HG02678 (cell line): ENCODE measurements at regions not wholly inside any gene's neighbourhood (a gene's known extent, or its start where the extent isn't known, plus 50 kb on each side); places are given as distances from the start of the nearest gene placed in this dataset.

Experiments used
- ATAC-seq: cut with Tn5 transposase; IDR thresholded peaks from one replicate; pipeline ENCODE4 v1.9.1; 2021; ENCODE audit warnings: mild to moderate bottlenecking, moderate library complexity; ENCODE audit not compliant: unreplicated experiment

- no peak for ATAC-seq
Measured at GRCh38 chr3:124274051-124274450, 282.1 kb upstream of the ROPN1 start.

- no peak for ATAC-seq
Measured at GRCh38 chr3:124275412-124275811, 283.5 kb upstream of the ROPN1 start.

GRCh38 chr3:124276133-124276532 lies 284.2 kb upstream of the ROPN1 start:
- ATAC-seq, result no peak

- ATAC-seq, result no peak
Measured at GRCh38 chr3:124276539-124277143, 284.7 kb upstream of the ROPN1 start.

GRCh38 chr3:124277144-124277890 lies 285.4 kb upstream of the ROPN1 start:
- no peak for ATAC-seq

GRCh38 chr3:124281453-124282316 lies 289.8 kb upstream of the ROPN1 start:
- ATAC-seq, result no peak

GRCh38 chr3:124282751-124283651 lies 291.1 kb upstream of the ROPN1 start:
- ATAC-seq, result no peak

- no peak for ATAC-seq
Measured at GRCh38 chr3:124283652-124284023, 291.7 kb upstream of the ROPN1 start.

GRCh38 chr3:124288996-124289395 lies 297.1 kb upstream of the ROPN1 start:
- ATAC-seq, result no peak

GRCh38 chr3:124291008-124291407 lies 299.1 kb upstream of the ROPN1 start:
- ATAC-seq, result no peak

- ATAC-seq, result no peak
Measured at GRCh38 chr3:124292329-124292728, 300.4 kb upstream of the ROPN1 start.

- ATAC-seq, result no peak
Measured at GRCh38 chr3:124293584-124293983, 301.7 kb upstream of the ROPN1 start.

- ATAC-seq, result no peak
Measured at GRCh38 chr3:124295362-124295761, 303.4 kb upstream of the ROPN1 start.

- no peak for ATAC-seq
Measured at GRCh38 chr3:124296406-124296805, 304.5 kb upstream of the ROPN1 start.

- ATAC-seq, result no peak
Measured at GRCh38 chr3:124297062-124297980, 305.4 kb upstream of the ROPN1 start.

GRCh38 chr3:124298301-124298700 lies 306.4 kb upstream of the ROPN1 start:
- no peak for ATAC-seq

GRCh38 chr3:124298951-124299350 lies 307.0 kb upstream of the ROPN1 start:
- ATAC-seq, result no peak

- ATAC-seq, result no peak
Measured at GRCh38 chr3:124299831-124300230, 307.9 kb upstream of the ROPN1 start.

- no peak for ATAC-seq
Measured at GRCh38 chr3:124300416-124300815, 308.5 kb upstream of the ROPN1 start.
